HEK293 (cell line): ENCODE measurements at regions not wholly inside any gene's neighbourhood (a gene's known extent, or its start where the extent isn't known, plus 50 kb on each side); places are given as distances from the start of the nearest gene placed in this dataset.

Experiments
- CTCF ChIA-PET: fragments of 350-600 bp; formaldehyde crosslinking; extraction: SDS; loops from one replicate; lab custom pipeline; 2021; ENCODE audit warnings: antibody characterized with exemption; lab: Yijun Ruan, JAX
- POLR2A ChIA-PET: fragments of 300-600 bp; formaldehyde crosslinking; extraction: SDS; loops from one replicate; lab custom pipeline; 2020; ENCODE audit warnings: antibody characterized with exemption, inconsistent platforms; lab: Yijun Ruan, JAX
- H3K27ac ChIP-seq: fragments of 200-500 bp; sonication (Bioruptor generic); 2 replicates; pipeline ENCODE4 v1.5.1; 2014; ENCODE audit warnings: low read depth, low read length, control low read depth, inconsistent platforms; ENCODE audit errors: extremely low read depth
- H3K36me3 ChIP-seq, 2 experiments: fragments of 200-500 bp in 1 of 2; sonication (Bioruptor generic) in 1 of 2; 1 replicate in 1 of 2; 2 replicates in 1 of 2; pipeline ENCODE4 v1.5.1; 2014 to 2017; ENCODE audit warnings: inconsistent platforms in 2 of 2, low read length in 2 of 2; ENCODE audit not compliant: control insufficient read depth in 2 of 2, insufficient read depth in 1 of 2
- H3K4me1 ChIP-seq: fragments of 200-500 bp; sonication (Bioruptor generic); 2 replicates; pipeline ENCODE4 v1.5.1; 2014; ENCODE audit warnings: mild to moderate bottlenecking, low read length, inconsistent platforms; ENCODE audit not compliant: control insufficient read depth, insufficient read depth
- H3K4me3 ChIP-seq: 2 replicates; pipeline ENCODE4 v1.5.1; 2011; ENCODE audit warnings: low read depth, mild to moderate bottlenecking, control low read depth, low read length, moderate library complexity
- H3K9me3 ChIP-seq: fragments of 200-500 bp; sonication (Bioruptor generic); 2 replicates; pipeline ENCODE4 v1.5.1; 2014; ENCODE audit warnings: low read depth, low read length, inconsistent platforms; ENCODE audit not compliant: control insufficient read depth, insufficient read depth
- AEBP2 ChIP-seq: fragments of 450-650 bp; formaldehyde crosslinking; IDR thresholded peaks from 2 replicates; pipeline ENCODE4 v1.5.1; 2016; ENCODE audit warnings: missing biosample characterization, missing genetic modification characterization, borderline replicate concordance
- BCL11B ChIP-seq: fragments of 450-650 bp; formaldehyde crosslinking; IDR thresholded peaks from 2 replicates; pipeline ENCODE4 v1.5.1; 2016; ENCODE audit warnings: low read depth, missing biosample characterization, missing genetic modification characterization
- HOXA7 ChIP-seq: sonication (generic); formaldehyde crosslinking; IDR thresholded peaks from 2 replicates; pipeline ENCODE4 v1.8.1; 2022; ENCODE audit warnings: missing genetic modification reagents, borderline replicate concordance
- KLF10 ChIP-seq: fragments of 450-650 bp; IDR thresholded peaks from 2 replicates; pipeline ENCODE4 v1.5.1; 2018; ENCODE audit warnings: missing biosample characterization, mild to moderate bottlenecking, missing genetic modification characterization
- PRDM6 ChIP-seq: fragments of 450-650 bp; formaldehyde crosslinking; IDR thresholded peaks from 2 replicates; pipeline ENCODE4 v1.5.1; 2017; ENCODE audit warnings: missing biosample characterization, missing genetic modification characterization
- TCF7L2 ChIP-seq: IDR thresholded peaks from 2 replicates; pipeline ENCODE4 v1.6.1; 2011; ENCODE audit warnings: low read depth, mild to moderate bottlenecking, inconsistent platforms, low read length, moderate library complexity, borderline replicate concordance
- ZBTB1 ChIP-seq: fragments of 450-650 bp; formaldehyde crosslinking; IDR thresholded peaks from 2 replicates; pipeline ENCODE4 v1.5.1; 2016; ENCODE audit warnings: missing biosample characterization, missing genetic modification characterization
- ZBTB26 ChIP-seq: fragments of 450-650 bp; formaldehyde crosslinking; optimal IDR thresholded peaks from 2 replicates; pipeline ENCODE3; 2016; ENCODE audit warnings: missing biosample characterization, mild to moderate bottlenecking, missing genetic modification characterization
- ZBTB8A ChIP-seq: fragments of 450-650 bp; formaldehyde crosslinking; IDR thresholded peaks from 2 replicates; pipeline ENCODE4 v1.5.1; 2016; ENCODE audit warnings: missing biosample characterization, missing genetic modification characterization
- ZNF146 ChIP-seq: fragments of 450-650 bp; formaldehyde crosslinking; IDR thresholded peaks from 2 replicates; pipeline ENCODE4 v1.5.1; 2016; ENCODE audit warnings: missing biosample characterization, missing genetic modification characterization
- ZNF221 ChIP-seq: fragments of 450-650 bp; formaldehyde crosslinking; IDR thresholded peaks from 2 replicates; pipeline ENCODE4 v1.5.1; 2017; ENCODE audit warnings: missing biosample characterization, missing genetic modification characterization, borderline replicate concordance
- ZNF24 ChIP-seq: fragments of 450-650 bp; formaldehyde crosslinking; IDR thresholded peaks from 2 replicates; pipeline ENCODE4 v1.5.1; 2016; ENCODE audit warnings: missing biosample characterization, missing genetic modification characterization
- ZNF26 ChIP-seq: fragments of 450-650 bp; formaldehyde crosslinking; IDR thresholded peaks from 2 replicates; pipeline ENCODE4 v1.5.1; 2016; ENCODE audit warnings: missing biosample characterization, missing genetic modification characterization
- ZNF292 ChIP-seq: fragments of 450-650 bp; formaldehyde crosslinking; IDR thresholded peaks from 2 replicates; pipeline ENCODE4 v1.5.1; 2016; ENCODE audit warnings: low read depth, missing biosample characterization, missing genetic modification characterization, borderline replicate concordance
- ZNF398 ChIP-seq: fragments of 450-650 bp; formaldehyde crosslinking; IDR thresholded peaks from 2 replicates; pipeline ENCODE4 v1.5.1; 2017; ENCODE audit warnings: missing biosample characterization, missing genetic modification characterization
- ZNF501 ChIP-seq: fragments of 450-650 bp; formaldehyde crosslinking; IDR thresholded peaks from 2 replicates; pipeline ENCODE4 v1.5.1; 2016; ENCODE audit warnings: missing biosample characterization, missing genetic modification characterization
- ZNF518A ChIP-seq: fragments of 450-650 bp; formaldehyde crosslinking; conservative IDR thresholded peaks from 2 replicates; pipeline ENCODE4 v1.5.1; 2016; ENCODE audit warnings: low read depth, missing biosample characterization, missing genetic modification characterization
- ZNF530 ChIP-seq: fragments of 450-650 bp; formaldehyde crosslinking; IDR thresholded peaks from 2 replicates; pipeline ENCODE4 v1.5.1; 2016; ENCODE audit warnings: low read depth, missing biosample characterization, missing genetic modification characterization
- ZNF548 ChIP-seq: fragments of 450-650 bp; formaldehyde crosslinking; IDR thresholded peaks from 2 replicates; pipeline ENCODE4 v1.5.1; 2016; ENCODE audit warnings: missing biosample characterization, missing genetic modification characterization
- ZNF645 ChIP-seq: fragments of 450-650 bp; formaldehyde crosslinking; IDR thresholded peaks from 2 replicates; pipeline ENCODE4; 2016; ENCODE audit warnings: missing biosample characterization, missing genetic modification characterization
- ZNF658 ChIP-seq: fragments of 450-650 bp; formaldehyde crosslinking; IDR thresholded peaks from 2 replicates; pipeline ENCODE4; 2016; ENCODE audit warnings: missing biosample characterization, missing genetic modification characterization
- ZNF777 ChIP-seq: fragments of 450-650 bp; formaldehyde crosslinking; IDR thresholded peaks from 2 replicates; pipeline ENCODE4 v1.5.1; 2017; ENCODE audit warnings: missing biosample characterization, missing genetic modification characterization, borderline replicate concordance
- ZSCAN16 ChIP-seq: fragments of 450-650 bp; formaldehyde crosslinking; IDR thresholded peaks from 2 replicates; pipeline ENCODE4 v1.5.1; 2016; ENCODE audit warnings: missing biosample characterization, missing genetic modification characterization

GRCh38 chr12:103130564-103130963, 173.1 kb downstream of the ASCL1 start (continued):
- TF ChIP-seq ZNF658 (no peak), ZBTB8A (tag by site-specific recombination) (no peak), ZBTB1 (no peak), ZNF26 (tag by site-specific recombination) (no peak), ZNF777 (tag by site-specific recombination) (no peak), ZNF645 (tag by site-specific recombination) (no peak), ZNF518A (no peak), ZNF146 (no peak), HOXA7 (CRISPR knock-in tag) (no peak), ZNF530 (tag by site-specific recombination) (no peak), BCL11B (tag by site-specific recombination) (no peak), ZNF24 (tag by site-specific recombination) (no peak)
- TF ChIP-seq, all 188 proteins: peak for 0

GRCh38 chr12:103138538-103138937, 181.1 kb downstream of the ASCL1 start:
- Histone ChIP-seq H3K36me3 (no peaks in the 10 kb centered on the region), H3K9me3 (no peaks in the 10 kb centered on the region), H3K27ac (no peak overlapping the region), H3K4me3 (no peak overlapping the region), H3K4me1 (no peaks in the 10 kb centered on the region)
- ChIA-PET CTCF (no interaction called here), POLR2A (no interaction called here)
- no peak for TF ChIP-seq ZNF221 (tag by site-specific recombination)
- no peak for TF ChIP-seq ZNF501 (tag by site-specific recombination)
- no peak for TF ChIP-seq AEBP2 (tag by site-specific recombination)
- TF ChIP-seq ZNF548 (tag by site-specific recombination), result no peak
- TF ChIP-seq ZBTB26 (tag by site-specific recombination), result no peak
- no peak for TF ChIP-seq KLF10 (tag by site-specific recombination)
- no peak for TF ChIP-seq TCF7L2
- TF ChIP-seq ZNF292 (tag by site-specific recombination), result no peak
- TF ChIP-seq ZNF398, result no peak
- TF ChIP-seq ZSCAN16, result no peak
- no peak for TF ChIP-seq PRDM6
